ENCODE measurements at regions not wholly inside any gene's neighbourhood (a gene's known extent, or its start where the extent isn't known, plus 50 kb on each side); places are given as distances from the start of the nearest gene placed in this dataset.

DNA sequence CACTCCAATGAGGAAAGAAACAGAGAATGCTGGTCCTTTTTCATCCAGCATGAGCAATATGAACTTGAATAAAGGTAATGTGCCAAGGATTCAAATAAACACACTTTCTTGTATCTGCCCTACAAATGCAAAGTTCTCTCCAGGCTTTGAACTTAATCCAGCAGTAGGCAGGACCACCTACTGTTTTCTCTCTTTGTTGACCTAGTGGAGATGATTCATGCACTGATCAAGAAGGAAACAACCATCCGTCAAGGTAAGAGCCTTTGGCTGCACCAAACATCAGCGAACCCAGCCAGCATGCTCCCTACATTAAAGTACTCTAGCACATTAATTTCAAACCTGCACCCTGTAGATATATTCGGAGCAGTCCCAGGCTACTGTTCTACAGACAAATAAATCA lies 489.3 kb downstream of the GALC start:
- Histone ChIP-seq H3K27ac (ENCODE audit: low read depth, low read length) (no peak overlapping the region), H3K9me3 (ENCODE audit: control insufficient read depth, insufficient read depth, low read length) (no peaks in the 10 kb centered on the region), H3K27me3 (ENCODE audit: control insufficient read depth, insufficient read depth, low read length) (no peaks in the 10 kb centered on the region), H3K4me3 (ENCODE audit: low read depth, low read length) (no peak overlapping the region)
- TF ChIP-seq, protein P1, sequence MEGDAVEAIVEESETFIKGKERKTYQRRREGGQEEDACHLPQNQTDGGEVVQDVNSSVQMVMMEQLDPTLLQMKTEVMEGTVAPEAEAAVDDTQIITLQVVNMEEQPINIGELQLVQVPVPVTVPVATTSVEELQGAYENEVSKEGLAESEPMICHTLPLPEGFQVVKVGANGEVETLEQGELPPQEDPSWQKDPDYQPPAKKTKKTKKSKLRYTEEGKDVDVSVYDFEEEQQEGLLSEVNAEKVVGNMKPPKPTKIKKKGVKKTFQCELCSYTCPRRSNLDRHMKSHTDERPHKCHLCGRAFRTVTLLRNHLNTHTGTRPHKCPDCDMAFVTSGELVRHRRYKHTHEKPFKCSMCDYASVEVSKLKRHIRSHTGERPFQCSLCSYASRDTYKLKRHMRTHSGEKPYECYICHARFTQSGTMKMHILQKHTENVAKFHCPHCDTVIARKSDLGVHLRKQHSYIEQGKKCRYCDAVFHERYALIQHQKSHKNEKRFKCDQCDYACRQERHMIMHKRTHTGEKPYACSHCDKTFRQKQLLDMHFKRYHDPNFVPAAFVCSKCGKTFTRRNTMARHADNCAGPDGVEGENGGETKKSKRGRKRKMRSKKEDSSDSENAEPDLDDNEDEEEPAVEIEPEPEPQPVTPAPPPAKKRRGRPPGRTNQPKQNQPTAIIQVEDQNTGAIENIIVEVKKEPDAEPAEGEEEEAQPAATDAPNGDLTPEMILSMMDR (IDR thresholded peaks at IDR 0.05; ENCODE audit: low read depth, low read length) = no peak
- CTCF ChIA-PET = no interaction called here
- no peak for DNase-seq (ENCODE audit: low read depth, low spot score)
- POLR2A ChIA-PET = no interaction called here

DNA sequence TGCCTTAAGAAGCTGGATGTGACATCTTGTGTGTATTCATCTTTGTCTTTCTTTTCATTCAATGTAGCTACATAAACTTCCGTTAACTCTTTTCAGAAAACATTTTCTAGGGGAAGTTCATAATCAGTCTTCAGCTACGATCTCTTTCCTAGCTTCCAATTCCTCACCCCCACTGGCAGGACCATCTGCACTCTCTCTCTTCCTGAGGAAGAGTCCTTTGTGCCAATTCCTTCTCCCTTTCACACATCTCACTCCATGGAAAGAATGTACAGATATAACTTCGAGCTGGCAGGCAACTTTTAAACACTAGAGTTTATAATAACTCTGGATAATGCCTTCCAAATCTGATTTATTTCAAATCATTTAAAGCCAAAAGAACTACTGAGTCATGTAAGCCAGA lies 495.7 kb downstream of the GALC start:
- ChIA-PET POLR2A (no interaction called here), CTCF (no interaction called here)
- Histone ChIP-seq H3K4me3 (ENCODE audit: low read depth, low read length) (no peak overlapping the region), H3K9me3 (ENCODE audit: control insufficient read depth, insufficient read depth, low read length) (no peaks in the 10 kb centered on the region), H3K27ac (ENCODE audit: low read depth, low read length) (no peak overlapping the region), H3K27me3 (ENCODE audit: control insufficient read depth, insufficient read depth, low read length) (no peaks in the 10 kb centered on the region)
- no peak for DNase-seq (ENCODE audit: low read depth, low spot score)
- TF ChIP-seq, protein P1 (IDR thresholded peaks at IDR 0.05; ENCODE audit: low read depth, low read length) = no peak

DNA sequence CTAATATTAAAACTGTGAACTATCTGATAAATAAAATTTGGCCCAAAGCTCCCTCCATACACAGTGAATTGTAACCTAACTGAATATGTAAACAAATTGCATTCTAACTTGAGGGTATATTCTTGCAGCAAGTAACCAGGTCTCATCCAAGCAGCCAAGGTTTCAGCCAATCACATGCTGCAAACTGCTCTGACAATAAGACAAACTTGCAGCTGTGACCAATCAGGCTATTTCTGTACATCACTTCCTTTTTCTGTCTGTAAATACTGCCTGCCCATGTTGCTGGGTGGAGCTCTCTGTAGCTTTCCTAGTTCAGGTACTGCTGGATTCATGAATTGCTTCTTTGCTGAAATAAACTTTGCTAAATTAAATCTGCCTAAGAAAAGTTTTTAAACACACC lies 499.0 kb downstream of the GALC start:
- TF ChIP-seq, protein P1 (IDR thresholded peaks at IDR 0.05; ENCODE audit: low read depth, low read length) = no peak
- H3K27ac ChIP-seq (ENCODE audit: low read depth, low read length) = no peak overlapping the region
- H3K4me3 ChIP-seq (ENCODE audit: low read depth, low read length) = no peak overlapping the region
- no peaks in the 10 kb centered on the region for H3K27me3 ChIP-seq (ENCODE audit: control insufficient read depth, insufficient read depth, low read length)
- H3K9me3 ChIP-seq (ENCODE audit: control insufficient read depth, insufficient read depth, low read length) = no peaks in the 10 kb centered on the region
- DNase-seq (ENCODE audit: low read depth, low spot score) = no peak
- CTCF ChIA-PET = no interaction called here
- POLR2A ChIA-PET = no interaction called here

DNA sequence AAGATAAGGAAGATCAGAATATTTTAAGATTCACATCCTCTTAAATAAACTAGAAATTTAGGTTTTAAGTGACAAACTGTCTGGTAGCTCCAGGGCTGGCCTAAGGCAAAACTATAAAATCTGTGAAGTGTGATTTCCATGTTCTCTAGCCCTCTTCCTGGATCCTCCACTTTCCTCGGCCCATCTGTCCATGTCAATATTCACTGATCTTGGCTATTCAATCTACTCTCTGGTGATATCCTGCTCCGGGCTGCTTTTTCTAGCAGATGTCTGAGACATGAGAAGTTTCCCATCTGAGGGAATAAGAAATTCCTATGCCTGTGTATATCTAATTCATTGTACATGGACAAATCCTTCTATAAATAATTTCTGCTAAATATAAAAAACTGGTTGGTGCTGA lies 500.4 kb downstream of the GALC start:
- Histone ChIP-seq H3K9me3 (ENCODE audit: control insufficient read depth, insufficient read depth, low read length) (no peaks in the 10 kb centered on the region), H3K4me3 (ENCODE audit: low read depth, low read length) (no peak overlapping the region), H3K27ac (ENCODE audit: low read depth, low read length) (no peak overlapping the region), H3K27me3 (ENCODE audit: control insufficient read depth, insufficient read depth, low read length) (no peaks in the 10 kb centered on the region)
- POLR2A ChIA-PET = no interaction called here
- DNase-seq (ENCODE audit: low read depth, low spot score) = no peak
- CTCF ChIA-PET = no interaction called here
- TF ChIP-seq, protein P1 (IDR thresholded peaks at IDR 0.05; ENCODE audit: low read depth, low read length) = no peak

DNA sequence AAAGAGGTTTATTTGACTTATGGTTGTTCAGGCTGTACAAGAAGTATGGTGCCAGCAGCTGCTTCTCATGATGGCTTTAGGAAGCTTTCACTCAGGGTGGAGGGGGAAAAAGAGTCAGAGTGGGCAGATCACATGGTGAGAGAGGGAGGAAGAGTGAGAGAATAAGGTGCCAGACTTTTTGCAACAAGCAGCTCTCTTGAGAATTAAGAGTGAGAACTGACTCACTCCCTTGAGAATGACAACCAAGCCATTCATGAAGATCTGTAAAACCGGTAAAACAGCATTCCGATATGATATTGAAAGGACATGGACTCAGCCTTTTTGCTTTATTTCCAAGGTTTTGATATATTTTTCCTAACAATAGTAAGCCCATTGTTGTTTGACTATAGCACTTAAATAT lies 501.2 kb downstream of the GALC start:
- no peak overlapping the region for H3K4me3 ChIP-seq (ENCODE audit: low read depth, low read length)
- CTCF ChIA-PET = no interaction called here

More for the DNA sequence above, 501.2 kb downstream of the GALC start:
- no peak for DNase-seq (ENCODE audit: low read depth, low spot score)
- H3K9me3 ChIP-seq (ENCODE audit: control insufficient read depth, insufficient read depth, low read length) = no peaks in the 10 kb centered on the region
- H3K27me3 ChIP-seq (ENCODE audit: control insufficient read depth, insufficient read depth, low read length) = no peaks in the 10 kb centered on the region
- TF ChIP-seq, protein P1 (IDR thresholded peaks at IDR 0.05; ENCODE audit: low read depth, low read length) = no peak
- no peak overlapping the region for H3K27ac ChIP-seq (ENCODE audit: low read depth, low read length)
- POLR2A ChIA-PET = no interaction called here

Data from AG04450 (cell line).